ENCODE measurements at regions not wholly inside any gene's neighbourhood (a gene's known extent, or its start where the extent isn't known, plus 50 kb on each side); places are given as distances from the start of the nearest gene placed in this dataset.
A peak's percentile ranks its signal among the peaks of the same experiment; 100 is the strongest.

DNA sequence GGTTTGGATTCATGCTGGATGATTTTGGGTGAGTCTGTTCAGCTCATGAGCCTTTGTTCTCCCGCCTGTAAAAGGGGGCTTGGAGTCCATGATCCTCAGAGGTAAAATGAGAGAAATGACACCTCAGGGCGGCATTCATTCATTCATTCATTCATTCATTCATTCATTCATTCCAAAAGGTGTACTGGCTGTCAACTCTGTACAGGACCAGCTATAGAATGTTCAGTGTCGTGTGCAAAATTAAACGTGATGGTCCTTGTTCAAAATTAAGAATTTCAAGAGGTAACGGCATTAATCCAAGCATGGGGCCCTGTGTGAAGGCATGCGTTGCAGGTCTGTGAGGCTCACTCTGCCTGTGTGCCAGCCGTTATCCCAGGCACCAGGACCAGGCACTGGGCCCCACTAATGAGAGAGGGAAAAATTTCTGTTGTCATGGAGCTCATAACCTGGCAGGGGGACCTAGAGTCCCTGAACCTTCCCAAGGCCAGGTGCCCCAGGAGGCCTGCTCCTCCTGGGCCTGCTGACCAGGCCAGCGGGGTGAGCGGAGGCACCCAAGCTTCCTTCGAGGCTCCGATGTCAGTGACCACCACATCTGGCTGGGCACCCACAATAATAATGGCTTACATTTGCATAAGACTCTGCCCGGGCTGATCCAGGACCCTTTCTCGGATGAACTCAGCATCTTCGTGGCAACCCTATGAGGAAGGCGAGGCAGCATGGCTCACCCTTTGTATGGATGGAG lies 53.2 kb downstream of the CEBPB start:
- no peak overlapping the region for H3K4me3 ChIP-seq
- H2AFZ ChIP-seq (ENCODE audit: low read depth, low read length) = no peak overlapping the region
- in situ Hi-C loops (cut with MboI) (no loop called here), intact Hi-C loops (cut with micrococcal nuclease) (no loop called here)
- no peaks in the 10 kb centered on the region for H3K9me1 ChIP-seq (ENCODE audit: control insufficient read depth, insufficient read depth, low read length)
- POLR2A ChIA-PET = interaction anchor here (0.5 to 1.3 kb wide), 3 partner anchors 15 to 49 kb away, joined by 3 to 6 read pairs (median 3); no protein-coding TSS in a partner anchor
- no peaks in the 10 kb centered on the region; the same call in 1 of the 2 replicates for H3K9me3 ChIP-seq (replicated peaks; ENCODE audit: control insufficient read depth, insufficient read depth, low read depth, low read length)
- H3K36me3 ChIP-seq (ENCODE audit: control insufficient read depth, insufficient read depth, low read length) = no peaks in the 10 kb centered on the region
- CTCF ChIA-PET (ENCODE audit: low intra/inter-chr PET ratio) = no interaction called here
- no peak for DNase-seq (ENCODE audit: extremely low read depth in 1 of 4, low spot score in 3 of 4)
- BruUV-seq (replicated peaks) = no TSS peak
- TF ChIP-seq ZNF24 (IDR thresholded peaks at IDR 0.05) (peak; percentile 96), ZC3H8 (IDR thresholded peaks at IDR 0.05) (no peak), ZFP30 (CRISPR knock-in tag; IDR thresholded peaks at IDR 0.05; ENCODE audit: borderline replicate concordance) (no peak)
- H3K27me3 ChIP-seq (ENCODE audit: control insufficient read depth in 2 of 2, insufficient read depth in 2 of 2, low read length in 2 of 2) = peaks cover 10 to 27% of the 10 kb centered on the region in 2 experiments
- WGBS (ENCODE audit: insufficient coverage, low coverage, missing lambda C conversion rate) = 55% methylated on average over 15 of the region's 15 CpGs
- no peaks in the 10 kb centered on the region for H4K20me1 ChIP-seq (replicated peaks; ENCODE audit: control insufficient read depth, insufficient read depth, low read length)
- FAIRE-seq = no peak
- no peak overlapping the region for H3K4me2 ChIP-seq (ENCODE audit: insufficient read depth, low read length)
- peak overlapping the region in 1 of 2 experiments; percentile 47; a peak in 1 of 4 replicates for H3K9ac ChIP-seq (ENCODE audit: insufficient read depth in 1 of 2, low read depth in 2 of 2, low read length in 2 of 2)
- H3K4me1 ChIP-seq (replicated peaks in 1 of 2; ENCODE audit: control insufficient read depth in 2 of 2, insufficient read depth in 2 of 2, low read length in 2 of 2) = peaks cover 15 to 23% of the 10 kb centered on the region in 2 experiments
- H3K79me2 ChIP-seq (ENCODE audit: control insufficient read depth, insufficient read depth, low read length) = no peaks in the 10 kb centered on the region
- H3K27ac ChIP-seq (ENCODE audit: extremely low read depth, low read depth, low read length) = no peak overlapping the region
- no peak for ATAC-seq

DNA sequence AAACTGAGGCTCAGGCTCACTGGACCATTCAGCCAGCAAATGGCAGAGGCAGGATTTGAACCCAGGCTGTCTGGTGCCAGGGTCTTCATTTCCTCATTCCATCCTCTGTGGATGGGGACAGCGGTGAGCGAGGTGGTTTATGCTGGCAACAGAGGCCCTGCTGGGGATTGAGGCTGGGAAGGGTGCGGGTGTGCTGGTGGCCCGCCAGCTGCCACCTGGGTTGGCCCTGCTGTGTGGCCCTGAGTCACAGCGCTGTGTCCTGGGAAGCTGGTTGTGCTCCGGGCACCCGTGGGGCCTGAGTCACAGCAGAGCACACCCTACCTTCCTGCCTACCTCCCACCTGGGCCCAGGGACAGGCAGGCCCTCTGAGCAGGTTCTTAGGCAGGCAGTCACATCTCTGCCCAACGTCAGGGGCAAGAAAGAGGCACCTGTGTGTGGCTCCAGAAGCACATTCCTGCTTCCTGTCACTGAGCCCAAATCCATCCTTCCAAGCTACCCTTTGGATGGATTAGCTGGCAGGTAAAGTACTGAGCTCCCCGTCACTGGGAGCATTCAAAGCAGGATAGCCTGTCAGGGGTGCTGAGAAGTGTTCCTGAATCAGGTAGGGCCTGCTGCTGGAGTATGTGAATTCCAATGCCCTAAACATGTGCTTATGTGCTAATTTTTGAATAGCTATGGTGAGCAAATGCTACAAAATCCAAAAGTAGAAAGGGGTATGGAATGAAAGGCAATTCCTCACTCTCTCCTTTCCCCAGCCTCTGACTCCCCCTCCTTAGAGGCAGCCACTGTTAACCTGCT lies 53.9 kb downstream of the CEBPB start:
- Histone ChIP-seq H3K27ac (ENCODE audit: extremely low read depth, low read depth, low read length) (no peak overlapping the region), H3K27me3 (ENCODE audit: control insufficient read depth in 2 of 2, insufficient read depth in 2 of 2, low read length in 2 of 2) (peaks cover 10 to 22% of the 10 kb centered on the region in 2 experiments), H3K79me2 (ENCODE audit: control insufficient read depth, insufficient read depth, low read length) (no peaks in the 10 kb centered on the region), H3K36me3 (ENCODE audit: control insufficient read depth, insufficient read depth, low read length) (no peaks in the 10 kb centered on the region), H2AFZ (ENCODE audit: low read depth, low read length) (no peak overlapping the region), H3K9ac (ENCODE audit: insufficient read depth in 1 of 2, low read depth in 2 of 2, low read length in 2 of 2) (peak overlapping the region in 1 of 2 experiments; percentile 23; a peak in 1 of 4 replicates), H4K20me1 (replicated peaks; ENCODE audit: control insufficient read depth, insufficient read depth, low read length) (no peaks in the 10 kb centered on the region), H3K9me3 (replicated peaks; ENCODE audit: control insufficient read depth, insufficient read depth, low read depth, low read length) (no peaks in the 10 kb centered on the region), H3K4me3 (no peak overlapping the region), H3K4me2 (ENCODE audit: insufficient read depth, low read length) (no peak overlapping the region), H3K4me1 (replicated peaks in 1 of 2; ENCODE audit: control insufficient read depth in 2 of 2, insufficient read depth in 2 of 2, low read length in 2 of 2) (peaks cover 15 to 23% of the 10 kb centered on the region in 2 experiments), H3K9me1 (ENCODE audit: control insufficient read depth, insufficient read depth, low read length) (no peaks in the 10 kb centered on the region)
- no TSS peak for BruUV-seq (replicated peaks)
- ChIA-PET POLR2A (interaction anchor here (0.6 to 1.3 kb wide), 4 partner anchors 16 to 37 kb away, joined by 3 to 6 read pairs (median 4); no protein-coding TSS in a partner anchor), CTCF (ENCODE audit: low intra/inter-chr PET ratio) (interaction anchor here (0.6 kb wide), 1 partner anchor 914 kb away, joined by 3 read pairs; no protein-coding TSS in a partner anchor)
- intact Hi-C loops (cut with micrococcal nuclease) (no loop called here), in situ Hi-C loops (cut with MboI) (no loop called here)
- ATAC-seq (no peak), FAIRE-seq (no peak), DNase-seq (ENCODE audit: extremely low read depth in 1 of 4, low spot score in 3 of 4) (no peak)
- 45% methylated on average over 9 of the region's 9 CpGs for WGBS (ENCODE audit: insufficient coverage, low coverage, missing lambda C conversion rate)
- TF ChIP-seq, protein P1, sequence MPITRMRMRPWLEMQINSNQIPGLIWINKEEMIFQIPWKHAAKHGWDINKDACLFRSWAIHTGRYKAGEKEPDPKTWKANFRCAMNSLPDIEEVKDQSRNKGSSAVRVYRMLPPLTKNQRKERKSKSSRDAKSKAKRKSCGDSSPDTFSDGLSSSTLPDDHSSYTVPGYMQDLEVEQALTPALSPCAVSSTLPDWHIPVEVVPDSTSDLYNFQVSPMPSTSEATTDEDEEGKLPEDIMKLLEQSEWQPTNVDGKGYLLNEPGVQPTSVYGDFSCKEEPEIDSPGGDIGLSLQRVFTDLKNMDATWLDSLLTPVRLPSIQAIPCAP (CRISPR knock-in tag; IDR thresholded peaks at IDR 0.05; ENCODE audit: borderline replicate concordance) = no peak
- TF ChIP-seq, protein P2, sequence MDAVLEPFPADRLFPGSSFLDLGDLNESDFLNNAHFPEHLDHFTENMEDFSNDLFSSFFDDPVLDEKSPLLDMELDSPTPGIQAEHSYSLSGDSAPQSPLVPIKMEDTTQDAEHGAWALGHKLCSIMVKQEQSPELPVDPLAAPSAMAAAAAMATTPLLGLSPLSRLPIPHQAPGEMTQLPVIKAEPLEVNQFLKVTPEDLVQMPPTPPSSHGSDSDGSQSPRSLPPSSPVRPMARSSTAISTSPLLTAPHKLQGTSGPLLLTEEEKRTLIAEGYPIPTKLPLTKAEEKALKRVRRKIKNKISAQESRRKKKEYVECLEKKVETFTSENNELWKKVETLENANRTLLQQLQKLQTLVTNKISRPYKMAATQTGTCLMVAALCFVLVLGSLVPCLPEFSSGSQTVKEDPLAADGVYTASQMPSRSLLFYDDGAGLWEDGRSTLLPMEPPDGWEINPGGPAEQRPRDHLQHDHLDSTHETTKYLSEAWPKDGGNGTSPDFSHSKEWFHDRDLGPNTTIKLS (IDR thresholded peaks at IDR 0.05; ENCODE audit: borderline replicate concordance, low read depth) = no peak
- TF ChIP-seq RBM25 (IDR thresholded peaks at IDR 0.05; ENCODE audit: low read depth, low read length, severe bottlenecking) = peak; percentile 49
- TF ChIP-seq LEF1 (IDR thresholded peaks at IDR 0.05) = no peak

Measured in K562 (cell line).